T-helper 17 cell (primary cell): ENCODE measurements at regions not wholly inside any gene's neighbourhood (a gene's known extent, or its start where the extent isn't known, plus 50 kb on each side); places are given as distances from the start of the nearest gene placed in this dataset.

Experiments used
- ATAC-seq: fragments of 150-1000 bp; cut with Tn5 transposase; 2 replicates; pipeline ENCODE4 v1.10.0; 2021; ENCODE audit warnings: mild to moderate bottlenecking, moderate library complexity
- DNase-seq, 3 donors: peaks; one replicate each; pipeline versions ENCODE4 v3.0.0 to v3.0.0-alpha.2; 2020 to 2021
- H3K9me3 ChIP-seq: one replicate; pipeline ENCODE4 v1.7.0; 2013; ENCODE audit warnings: low read length, mild to moderate bottlenecking; ENCODE audit not compliant: control insufficient read depth, poor library complexity, severe bottlenecking
- H3K27ac Mint-ChIP-seq: one replicate; pipeline ENCODE4 v1.8.0; 2022; ENCODE audit warnings: mild to moderate bottlenecking, moderate library complexity, mixed read lengths
- H3K27me3 Mint-ChIP-seq: one replicate; pipeline ENCODE4 v1.8.0; 2022; ENCODE audit warnings: mixed read lengths
- H3K36me3 Mint-ChIP-seq: one replicate; pipeline ENCODE4 v1.8.0; 2022; ENCODE audit warnings: low read depth, mixed read lengths
- H3K4me1 Mint-ChIP-seq: one replicate; pipeline ENCODE4 v1.8.0; 2022; ENCODE audit warnings: mild to moderate bottlenecking, mixed read lengths
- H3K4me3 Mint-ChIP-seq: one replicate; pipeline ENCODE4 v1.8.0; 2022; ENCODE audit warnings: mild to moderate bottlenecking, moderate library complexity, mixed read lengths

GRCh38 chr12:127295630-127296029 is 971.3 kb upstream of the TMEM132C start:
- no peak overlapping the region for H3K27ac Mint-ChIP-seq
- H3K36me3 Mint-ChIP-seq, result peaks cover 3% of the 10 kb centered on the region
- H3K27me3 Mint-ChIP-seq, result peaks cover 29% of the 10 kb centered on the region
- ATAC-seq, result no peak
- no peaks in the 10 kb centered on the region for H3K9me3 ChIP-seq
- H3K4me1 Mint-ChIP-seq, result peaks cover 3% of the 10 kb centered on the region
- no peak overlapping the region for H3K4me3 Mint-ChIP-seq
- no peak for DNase-seq

- DNase-seq (no peak), ATAC-seq (no peak)
- Mint-ChIP-seq H3K4me1 (peaks cover 3% of the 10 kb centered on the region), H3K27ac (no peak overlapping the region), H3K36me3 (peaks cover 3% of the 10 kb centered on the region), H3K27me3 (peaks cover 37% of the 10 kb centered on the region), H3K4me3 (no peak overlapping the region)
- no peaks in the 10 kb centered on the region for H3K9me3 ChIP-seq
These were observed 970.4 kb upstream of the TMEM132C start for GRCh38 chr12:127296591-127296990.

GRCh38 chr12:127297327-127297726 is 969.6 kb upstream of the TMEM132C start:
- H3K9me3 ChIP-seq, result no peaks in the 10 kb centered on the region
- Mint-ChIP-seq H3K27ac (no peak overlapping the region), H3K27me3 (peaks cover 37% of the 10 kb centered on the region), H3K36me3 (peaks cover 3% of the 10 kb centered on the region), H3K4me1 (peaks cover 3% of the 10 kb centered on the region), H3K4me3 (no peak overlapping the region)
- ATAC-seq (no peak), DNase-seq (no peak)

- Mint-ChIP-seq H3K4me1 (peaks cover 1% of the 10 kb centered on the region), H3K27ac (no peak overlapping the region), H3K4me3 (no peak overlapping the region), H3K36me3 (peaks cover 2% of the 10 kb centered on the region), H3K27me3 (peaks cover 31% of the 10 kb centered on the region)
- ATAC-seq, result no peak
- no peaks in the 10 kb centered on the region for H3K9me3 ChIP-seq
- no peak for DNase-seq
These were observed 966.9 kb upstream of the TMEM132C start for GRCh38 chr12:127300075-127300474.

GRCh38 chr12:127300753-127301152 is 966.2 kb upstream of the TMEM132C start:
- Mint-ChIP-seq H3K4me1 (no peaks in the 10 kb centered on the region), H3K36me3 (no peaks in the 10 kb centered on the region), H3K27me3 (peaks cover 26% of the 10 kb centered on the region), H3K4me3 (no peak overlapping the region), H3K27ac (no peak overlapping the region)
- ATAC-seq, result no peak
- DNase-seq, result no peak
- no peaks in the 10 kb centered on the region for H3K9me3 ChIP-seq

GRCh38 chr12:127301876-127302275 is 965.1 kb upstream of the TMEM132C start:
- Mint-ChIP-seq H3K27me3 (peaks cover 28% of the 10 kb centered on the region), H3K4me3 (no peak overlapping the region), H3K27ac (no peak overlapping the region), H3K36me3 (peaks cover 2% of the 10 kb centered on the region), H3K4me1 (no peaks in the 10 kb centered on the region)
- H3K9me3 ChIP-seq, result no peaks in the 10 kb centered on the region
- ATAC-seq, result no peak
- DNase-seq, result no peak

GRCh38 chr12:127304751-127305725 is 961.9 kb upstream of the TMEM132C start:
- DNase-seq (no peak), ATAC-seq (no peak)
- H3K36me3 Mint-ChIP-seq, result peaks cover 2% of the 10 kb centered on the region
- no peak overlapping the region for H3K27ac Mint-ChIP-seq
- no peaks in the 10 kb centered on the region for H3K9me3 ChIP-seq
- H3K4me3 Mint-ChIP-seq, result no peak overlapping the region
- H3K27me3 Mint-ChIP-seq, result peaks cover 38% of the 10 kb centered on the region
- H3K4me1 Mint-ChIP-seq, result no peaks in the 10 kb centered on the region

GRCh38 chr12:127306604-127307215 is 960.3 kb upstream of the TMEM132C start:
- no peaks in the 10 kb centered on the region for H3K9me3 ChIP-seq
- Mint-ChIP-seq H3K4me1 (no peaks in the 10 kb centered on the region), H3K36me3 (peaks cover 2% of the 10 kb centered on the region), H3K27me3 (peaks cover 33% of the 10 kb centered on the region), H3K27ac (no peak overlapping the region), H3K4me3 (no peak overlapping the region)
- ATAC-seq (no peak), DNase-seq (no peak)

- no peak overlapping the region for H3K4me3 Mint-ChIP-seq
- H3K36me3 Mint-ChIP-seq, result peaks cover 2% of the 10 kb centered on the region
- DNase-seq (no peak), ATAC-seq (no peak)
- no peaks in the 10 kb centered on the region for H3K4me1 Mint-ChIP-seq
- H3K27ac Mint-ChIP-seq, result no peak overlapping the region
- H3K9me3 ChIP-seq, result no peaks in the 10 kb centered on the region
- H3K27me3 Mint-ChIP-seq, result peaks cover 33% of the 10 kb centered on the region
These were observed 959.4 kb upstream of the TMEM132C start for GRCh38 chr12:127307528-127307927.

- Mint-ChIP-seq H3K4me3 (no peak overlapping the region), H3K27ac (no peak overlapping the region), H3K36me3 (peaks cover 2% of the 10 kb centered on the region), H3K4me1 (no peaks in the 10 kb centered on the region), H3K27me3 (peaks cover 33% of the 10 kb centered on the region)
- DNase-seq (no peak), ATAC-seq (no peak)
- H3K9me3 ChIP-seq, result no peaks in the 10 kb centered on the region
These were observed 958.8 kb upstream of the TMEM132C start for GRCh38 chr12:127308148-127308547.

- Mint-ChIP-seq H3K27me3 (peaks cover 25% of the 10 kb centered on the region), H3K4me3 (no peak overlapping the region), H3K27ac (no peak overlapping the region), H3K4me1 (no peaks in the 10 kb centered on the region), H3K36me3 (peaks cover 2% of the 10 kb centered on the region)
- DNase-seq (no peak), ATAC-seq (no peak)
- no peaks in the 10 kb centered on the region for H3K9me3 ChIP-seq
These were observed 956.4 kb upstream of the TMEM132C start for GRCh38 chr12:127310548-127310947.

- peaks cover under 1% of the 10 kb centered on the region for H3K36me3 Mint-ChIP-seq
- H3K4me1 Mint-ChIP-seq, result no peaks in the 10 kb centered on the region
- ATAC-seq, result no peak
- no peaks in the 10 kb centered on the region for H3K9me3 ChIP-seq
- DNase-seq, result no peak
- H3K27me3 Mint-ChIP-seq, result peaks cover 18% of the 10 kb centered on the region
- H3K27ac Mint-ChIP-seq, result no peak overlapping the region
- no peak overlapping the region for H3K4me3 Mint-ChIP-seq
These were observed 955.1 kb upstream of the TMEM132C start for GRCh38 chr12:127311720-127312364.

- Mint-ChIP-seq H3K27me3 (peaks cover 6% of the 10 kb centered on the region), H3K4me3 (no peak overlapping the region), H3K27ac (no peak overlapping the region), H3K36me3 (no peaks in the 10 kb centered on the region), H3K4me1 (no peaks in the 10 kb centered on the region)
- no peak for DNase-seq
- ATAC-seq, result no peak
- no peaks in the 10 kb centered on the region for H3K9me3 ChIP-seq
These were observed 942.3 kb upstream of the TMEM132C start for GRCh38 chr12:127324681-127325080.
